LoVo (cell line): ENCODE measurements at regions not wholly inside any gene's neighbourhood (a gene's known extent, or its start where the extent isn't known, plus 50 kb on each side); places are given as distances from the start of the nearest gene placed in this dataset.

Experiments
- DNase-seq: peaks from one replicate; pipeline ENCODE4 v3.0.0-alpha.2; 2016; ENCODE audit warnings: low spot score

- DNase-seq = no peak
Measured at GRCh38 chr1:22350171-22350923, 101.3 kb upstream of the ZBTB40 start.

GRCh38 chr1:22350924-22351767, 100.5 kb upstream of the ZBTB40 start:
- no peak for DNase-seq

GRCh38 chr1:22351768-22352080, 99.9 kb upstream of the ZBTB40 start:
- no peak for DNase-seq

- no peak for DNase-seq
Measured at GRCh38 chr1:22352355-22352754, 99.3 kb upstream of the ZBTB40 start.

GRCh38 chr1:22352896-22353295, 98.8 kb upstream of the ZBTB40 start:
- no peak for DNase-seq

DNA sequence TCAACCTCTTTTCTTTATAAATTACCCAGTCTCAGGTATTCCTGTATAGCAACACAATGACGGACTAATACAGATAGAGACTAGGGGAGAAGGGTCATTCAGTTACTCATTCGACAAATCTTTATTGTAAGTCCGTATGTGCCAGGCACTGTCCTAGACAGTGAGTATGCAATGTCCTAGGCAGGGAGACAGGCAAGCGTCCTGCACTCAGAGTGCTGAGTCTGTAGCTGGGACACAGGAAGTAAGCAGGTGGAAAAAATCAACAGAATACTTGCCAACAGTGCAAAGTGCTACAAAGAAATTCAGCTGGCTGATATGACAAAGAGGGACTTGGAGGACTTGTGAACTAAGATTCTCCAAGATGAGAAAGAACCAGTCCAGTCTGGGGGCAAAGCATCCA, 92.2 kb upstream of the ZBTB40 start:
- no peak for DNase-seq

DNA sequence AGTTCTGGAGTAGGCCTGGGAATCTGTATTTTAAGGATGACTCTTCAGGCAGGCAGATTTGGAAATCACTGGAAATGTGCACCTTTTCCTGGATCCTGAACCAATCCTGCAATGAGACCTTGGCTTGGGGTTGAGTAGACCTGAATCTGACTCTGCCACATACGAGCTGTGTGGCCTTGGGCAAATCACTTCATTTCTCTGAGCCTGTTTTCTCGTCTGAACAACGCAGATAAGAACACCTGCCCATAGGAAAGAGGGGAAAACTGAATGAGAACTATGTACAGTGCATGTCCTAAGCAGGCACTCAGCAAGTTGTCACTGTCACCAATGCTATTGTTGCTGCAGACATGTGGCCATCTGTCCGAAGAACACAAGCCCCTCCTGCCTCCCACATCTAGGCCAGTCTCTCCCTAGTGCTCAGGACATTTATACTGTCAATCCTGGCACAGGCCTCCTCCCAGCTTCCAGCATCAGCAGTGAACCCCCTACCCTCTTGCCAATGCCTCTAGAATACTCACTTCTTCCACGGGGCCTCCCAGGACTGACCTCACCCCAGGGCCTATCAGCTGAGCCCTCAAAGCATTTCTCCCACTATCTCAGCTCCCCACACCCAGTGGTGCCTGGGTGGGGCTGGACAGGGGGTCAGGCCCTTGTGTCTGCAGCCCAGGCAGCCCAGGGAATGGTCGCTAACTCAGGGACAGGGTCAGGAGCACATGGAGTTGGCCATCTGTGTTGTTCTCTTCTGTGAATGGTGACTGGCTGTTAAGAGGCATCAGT, 88.8 kb upstream of the ZBTB40 start:
- DNase-seq = no peak

GRCh38 chr1:22363403-22364325, 88.0 kb upstream of the ZBTB40 start:
- DNase-seq = no peak

DNA sequence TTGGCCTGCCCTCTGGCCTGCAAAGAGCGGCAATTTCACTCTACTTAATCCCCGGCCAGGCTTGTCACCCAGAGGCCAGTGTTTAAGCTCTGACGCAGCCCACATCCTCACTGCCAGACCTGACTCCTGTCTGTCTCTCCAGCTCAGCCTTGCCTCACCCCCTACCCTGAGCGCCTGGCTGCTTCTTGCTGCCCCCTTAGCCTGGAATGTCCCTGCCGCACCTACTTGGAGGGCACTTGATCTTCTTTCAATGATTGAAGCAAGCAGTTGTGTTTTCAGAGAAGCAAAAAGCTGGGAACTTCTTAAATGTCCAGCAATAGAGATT, 87.4 kb upstream of the ZBTB40 start:
- DNase-seq = no peak

- DNase-seq = no peak
Measured at GRCh38 chr1:22364764-22365163, 86.9 kb upstream of the ZBTB40 start.

DNA sequence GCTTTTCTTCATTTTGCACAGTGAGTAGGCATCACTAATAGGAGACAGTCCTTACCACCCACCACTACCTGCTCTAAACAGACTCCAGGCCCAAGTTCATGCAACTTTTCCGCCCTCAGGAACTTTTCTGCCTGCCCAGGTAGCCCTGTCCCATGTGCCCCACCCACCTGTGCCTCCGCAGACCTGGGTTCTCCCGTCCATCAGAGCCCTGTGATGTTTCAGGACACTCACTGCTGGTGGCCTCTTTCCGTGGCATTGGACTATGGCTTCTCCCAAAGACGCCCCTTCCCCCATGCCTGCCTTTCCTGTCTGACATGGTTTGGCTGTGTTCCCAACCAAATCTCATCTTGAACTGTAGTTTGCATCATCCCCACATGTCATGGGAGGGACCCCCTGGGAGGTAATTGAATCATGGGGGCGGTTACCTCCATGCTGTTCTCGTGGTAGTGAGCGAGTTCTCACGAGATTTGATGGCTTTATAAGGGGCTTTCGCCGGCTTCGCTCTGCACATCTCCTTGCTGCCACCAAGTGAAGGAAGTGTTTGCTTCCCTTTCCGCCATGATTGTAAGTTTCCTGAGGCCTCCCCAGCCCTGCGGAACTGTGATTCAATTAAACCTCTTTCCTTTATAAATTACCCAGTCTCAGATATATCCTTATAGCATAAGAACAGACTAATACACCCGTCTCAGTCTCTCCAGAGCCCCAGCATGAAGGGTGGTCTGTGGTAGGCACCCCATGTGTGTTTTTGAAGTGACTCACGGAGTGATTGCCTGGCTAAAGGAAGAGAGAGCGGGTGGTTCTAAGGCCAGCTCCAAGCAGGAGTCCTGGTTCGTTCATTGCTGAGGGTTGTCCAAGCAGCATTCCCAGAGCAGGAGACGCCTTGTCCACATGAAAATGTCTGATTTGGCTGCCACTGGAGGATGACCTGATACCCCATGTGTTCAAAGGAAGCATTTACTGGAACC, 86.0 kb upstream of the ZBTB40 start:
- DNase-seq = no peak

DNA sequence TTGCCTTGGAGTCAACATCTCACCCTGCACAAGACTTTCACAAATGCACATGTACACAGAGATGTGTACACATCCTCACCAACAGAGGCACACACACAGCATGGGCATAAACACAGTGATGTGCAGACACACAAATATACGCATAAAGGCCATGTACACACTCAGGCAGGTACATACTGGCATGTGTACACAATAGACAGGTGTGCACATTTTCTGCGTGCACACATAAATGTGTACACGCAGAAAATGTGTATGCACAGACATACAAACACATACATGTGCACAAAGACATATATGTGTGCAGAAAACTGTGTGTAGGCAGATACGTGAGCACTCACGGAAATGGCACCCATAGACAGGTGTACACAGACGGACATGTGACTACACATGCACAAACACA, 85.3 kb upstream of the ZBTB40 start:
- DNase-seq = no peak

GRCh38 chr1:22368125-22368524, 83.5 kb upstream of the ZBTB40 start:
- no peak for DNase-seq

DNA sequence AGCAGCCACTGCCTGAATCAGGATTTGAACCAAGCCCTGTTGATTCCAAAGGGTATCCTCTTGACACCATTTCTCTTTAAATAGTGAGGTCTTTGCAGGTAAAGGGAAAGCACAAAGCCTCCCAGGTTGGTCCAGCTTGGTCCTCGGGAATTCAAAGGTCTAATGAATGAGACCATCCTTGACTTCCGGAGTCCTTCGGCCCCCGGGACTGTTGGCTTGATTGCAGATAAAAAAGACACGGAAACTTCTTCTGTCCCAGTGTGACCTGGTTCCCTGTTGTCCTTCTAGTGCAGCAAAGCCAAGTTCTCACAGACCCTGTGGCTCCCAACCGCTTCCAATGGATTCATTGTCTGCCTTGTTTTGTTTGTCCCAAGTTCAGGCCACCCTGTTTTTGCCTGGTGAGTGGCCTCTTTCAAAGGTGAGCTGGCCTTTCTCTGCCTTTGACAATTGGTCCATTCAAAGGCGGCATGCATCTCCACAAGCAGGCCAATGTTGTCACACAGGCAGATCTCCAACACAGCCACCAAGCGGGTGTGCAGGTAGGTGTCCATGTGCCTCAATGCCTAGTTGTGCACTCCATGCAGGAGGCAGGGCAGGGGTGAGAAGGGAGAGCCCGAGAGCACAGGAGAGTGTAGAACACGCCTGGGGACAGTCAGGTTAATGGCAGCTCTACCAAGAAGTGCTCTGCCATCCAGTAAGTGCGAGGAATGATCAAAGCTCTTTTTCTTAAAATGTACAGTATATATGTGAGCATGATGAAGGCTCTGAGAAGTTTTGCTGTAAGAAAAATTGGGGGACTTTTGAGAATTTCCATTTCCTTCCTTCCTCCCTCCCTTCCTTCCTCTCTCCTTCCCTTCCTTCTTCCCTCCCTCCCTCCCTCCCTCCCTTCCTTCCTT, 82.1 kb upstream of the ZBTB40 start:
- no peak for DNase-seq

- DNase-seq = no peak
Measured at GRCh38 chr1:22370190-22370498, 81.5 kb upstream of the ZBTB40 start.

DNA sequence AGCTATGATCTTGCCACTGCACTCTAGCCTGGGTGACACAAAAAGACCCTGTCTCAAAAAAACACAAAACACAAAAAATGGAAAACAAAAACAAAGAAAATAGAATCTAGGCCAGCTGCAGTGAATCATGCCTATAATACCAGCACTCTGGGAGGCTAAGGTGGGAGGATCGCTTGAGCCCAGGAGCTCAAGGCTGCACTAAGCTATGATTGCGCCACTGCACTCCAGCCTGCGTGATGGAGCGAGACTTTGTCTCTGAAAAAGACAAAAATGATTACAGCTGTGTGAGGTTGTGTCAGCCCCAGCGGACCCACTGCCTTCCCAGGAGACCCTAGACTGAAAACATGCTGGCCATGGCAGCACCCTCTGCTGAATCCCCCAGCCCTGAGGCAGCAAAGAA, 80.2 kb upstream of the ZBTB40 start:
- no peak for DNase-seq

- DNase-seq = no peak
Measured at GRCh38 chr1:22373252-22373651, 78.4 kb upstream of the ZBTB40 start.

GRCh38 chr1:22374001-22374400, 77.7 kb upstream of the ZBTB40 start:
- no peak for DNase-seq

- DNase-seq = no peak
Measured at GRCh38 chr1:22375601-22376000, 76.0 kb upstream of the ZBTB40 start.

GRCh38 chr1:22376001-22376400, 75.7 kb upstream of the ZBTB40 start:
- no peak for DNase-seq
